ENCODE measurements at regions not wholly inside any gene's neighbourhood (a gene's known extent, or its start where the extent isn't known, plus 50 kb on each side); places are given as distances from the start of the nearest gene placed in this dataset.

DNA sequence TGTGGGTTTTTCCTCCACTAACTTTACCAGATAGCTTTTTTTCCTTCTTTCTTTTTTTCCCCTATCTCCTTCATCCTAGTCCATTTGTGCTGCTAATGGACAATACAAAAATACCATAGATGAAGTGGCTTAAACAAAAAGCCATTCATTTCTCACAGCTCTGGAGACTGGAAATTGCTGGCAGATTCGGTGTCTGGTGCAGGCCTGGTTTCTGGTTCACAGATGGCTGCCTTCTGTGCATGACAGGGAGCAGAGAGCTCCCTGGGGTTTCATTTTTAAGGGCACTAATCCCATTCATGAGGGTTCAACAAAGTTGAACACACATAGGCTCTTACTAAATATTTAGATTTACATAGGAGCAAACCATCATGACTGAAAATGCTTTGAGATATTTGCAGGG, 467.4 kb downstream of the TYW1 start:
- Histone ChIP-seq H3K27ac (no peak overlapping the region), H3K79me2 (no peaks in the 10 kb centered on the region), H3K4me2 (ENCODE audit: low read length) (no peak overlapping the region), H3K4me1 (no peaks in the 10 kb centered on the region), H2AFZ (no peak overlapping the region), H3K36me3 (ENCODE audit: control insufficient read depth, insufficient read depth, low read length) (no peaks in the 10 kb centered on the region), H3K9me3 (ENCODE audit: control insufficient read depth, low read length) (no peaks in the 10 kb centered on the region), H3K4me3 (ENCODE audit: low read depth, low read length) (no peak overlapping the region), H3K27me3 (ENCODE audit: control insufficient read depth, insufficient read depth, low read length) (no peaks in the 10 kb centered on the region), H3K9ac (no peak overlapping the region)
- TF ChIP-seq, protein P1, sequence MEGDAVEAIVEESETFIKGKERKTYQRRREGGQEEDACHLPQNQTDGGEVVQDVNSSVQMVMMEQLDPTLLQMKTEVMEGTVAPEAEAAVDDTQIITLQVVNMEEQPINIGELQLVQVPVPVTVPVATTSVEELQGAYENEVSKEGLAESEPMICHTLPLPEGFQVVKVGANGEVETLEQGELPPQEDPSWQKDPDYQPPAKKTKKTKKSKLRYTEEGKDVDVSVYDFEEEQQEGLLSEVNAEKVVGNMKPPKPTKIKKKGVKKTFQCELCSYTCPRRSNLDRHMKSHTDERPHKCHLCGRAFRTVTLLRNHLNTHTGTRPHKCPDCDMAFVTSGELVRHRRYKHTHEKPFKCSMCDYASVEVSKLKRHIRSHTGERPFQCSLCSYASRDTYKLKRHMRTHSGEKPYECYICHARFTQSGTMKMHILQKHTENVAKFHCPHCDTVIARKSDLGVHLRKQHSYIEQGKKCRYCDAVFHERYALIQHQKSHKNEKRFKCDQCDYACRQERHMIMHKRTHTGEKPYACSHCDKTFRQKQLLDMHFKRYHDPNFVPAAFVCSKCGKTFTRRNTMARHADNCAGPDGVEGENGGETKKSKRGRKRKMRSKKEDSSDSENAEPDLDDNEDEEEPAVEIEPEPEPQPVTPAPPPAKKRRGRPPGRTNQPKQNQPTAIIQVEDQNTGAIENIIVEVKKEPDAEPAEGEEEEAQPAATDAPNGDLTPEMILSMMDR (IDR thresholded peaks at IDR 0.05): no peak

DNA sequence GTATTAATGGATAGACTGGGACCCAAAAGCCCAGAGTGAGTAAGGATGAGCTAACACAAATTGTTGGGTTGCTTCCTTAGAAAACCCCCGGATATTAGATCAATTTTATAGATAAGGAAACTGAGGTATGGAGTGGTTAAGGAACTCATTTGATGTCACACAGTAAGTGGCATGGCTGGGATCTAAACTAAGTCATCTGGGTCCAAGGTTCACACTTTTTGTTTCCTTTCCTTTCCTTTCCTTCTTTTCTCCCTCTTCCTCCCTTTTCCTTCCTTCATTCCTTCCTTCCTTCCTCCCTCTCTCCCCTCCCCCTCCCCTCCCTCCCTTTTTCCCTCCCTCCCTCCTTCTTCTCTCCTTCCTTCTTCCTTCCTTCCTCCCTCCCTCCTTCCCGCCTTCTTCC, 469.5 kb downstream of the TYW1 start:
- TF ChIP-seq, protein P1 (IDR thresholded peaks at IDR 0.05): no peak
- no peaks in the 10 kb centered on the region for H3K27me3 ChIP-seq (ENCODE audit: control insufficient read depth, insufficient read depth, low read length)
- no peaks in the 10 kb centered on the region for H3K9me3 ChIP-seq (ENCODE audit: control insufficient read depth, low read length)
- no peak overlapping the region for H3K4me2 ChIP-seq (ENCODE audit: low read length)
- no peak overlapping the region for H3K4me3 ChIP-seq (ENCODE audit: low read depth, low read length)
- no peaks in the 10 kb centered on the region for H3K36me3 ChIP-seq (ENCODE audit: control insufficient read depth, insufficient read depth, low read length)
- H3K9ac ChIP-seq: no peak overlapping the region
- no peaks in the 10 kb centered on the region for H3K4me1 ChIP-seq
- H3K27ac ChIP-seq: no peak overlapping the region
- H3K79me2 ChIP-seq: no peaks in the 10 kb centered on the region
- no peak overlapping the region for H2AFZ ChIP-seq

DNA sequence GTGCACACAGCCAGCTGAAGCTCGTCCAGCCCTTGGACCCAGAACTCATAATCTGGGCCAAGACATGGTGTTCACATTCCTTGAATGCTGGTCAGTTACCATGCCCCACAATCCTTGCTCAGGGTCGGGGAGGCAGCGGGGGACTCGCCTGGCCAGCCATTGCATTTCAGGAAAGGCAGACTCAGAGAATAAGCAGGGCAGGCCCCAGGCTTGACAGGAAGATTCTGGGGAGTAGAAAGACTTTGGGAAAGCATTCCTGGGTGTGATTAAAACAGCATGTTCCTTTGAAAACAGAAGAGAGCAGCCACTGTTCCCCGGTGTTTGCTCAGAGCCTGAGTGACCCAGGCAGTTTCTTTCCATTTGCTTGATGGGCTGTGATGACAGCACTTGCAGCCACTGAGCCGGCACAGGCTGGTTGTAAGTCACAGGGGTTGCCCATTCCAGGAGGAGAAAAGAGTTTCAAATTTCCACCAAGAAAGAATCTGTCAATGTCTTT, 473.7 kb downstream of the TYW1 start:
- no peak overlapping the region for H3K4me3 ChIP-seq (ENCODE audit: low read depth, low read length)
- H3K27me3 ChIP-seq (ENCODE audit: control insufficient read depth, insufficient read depth, low read length): no peaks in the 10 kb centered on the region
- H3K27ac ChIP-seq: no peak overlapping the region
- no peak overlapping the region for H3K9ac ChIP-seq
- H3K4me1 ChIP-seq: no peaks in the 10 kb centered on the region
- no peaks in the 10 kb centered on the region for H3K79me2 ChIP-seq
- H3K4me2 ChIP-seq (ENCODE audit: low read length): no peak overlapping the region
- TF ChIP-seq, protein P1 (IDR thresholded peaks at IDR 0.05): no peak
- no peaks in the 10 kb centered on the region for H3K36me3 ChIP-seq (ENCODE audit: control insufficient read depth, insufficient read depth, low read length)
- H3K9me3 ChIP-seq (ENCODE audit: control insufficient read depth, low read length): no peaks in the 10 kb centered on the region
- no peak overlapping the region for H2AFZ ChIP-seq

DNA sequence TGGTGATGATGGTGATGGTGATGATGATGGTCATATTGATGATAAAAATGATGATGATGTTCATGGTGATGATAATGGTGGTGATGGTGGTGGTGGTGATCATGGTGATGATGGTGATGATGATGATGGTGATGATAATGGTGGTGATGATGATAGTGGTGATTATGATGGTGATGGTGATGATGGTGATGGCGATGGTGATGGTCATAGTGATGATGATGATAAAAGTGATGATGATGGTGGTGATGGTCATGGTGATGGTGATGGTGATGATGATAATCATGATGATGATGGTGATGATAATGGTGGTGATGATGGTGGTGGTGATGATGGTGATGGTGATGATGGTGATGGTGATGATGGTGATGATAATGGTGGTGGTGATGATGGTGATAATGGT, 478.7 kb downstream of the TYW1 start:
- Histone ChIP-seq H2AFZ (no peak overlapping the region), H3K4me2 (ENCODE audit: low read length) (no peak overlapping the region), H3K9ac (no peak overlapping the region), H3K9me3 (ENCODE audit: control insufficient read depth, low read length) (no peaks in the 10 kb centered on the region), H3K79me2 (no peaks in the 10 kb centered on the region), H3K36me3 (ENCODE audit: control insufficient read depth, insufficient read depth, low read length) (no peaks in the 10 kb centered on the region), H3K27ac (no peak overlapping the region), H3K27me3 (ENCODE audit: control insufficient read depth, insufficient read depth, low read length) (no peaks in the 10 kb centered on the region), H3K4me1 (no peaks in the 10 kb centered on the region), H3K4me3 (ENCODE audit: low read depth, low read length) (no peak overlapping the region)
- TF ChIP-seq, protein P1 (IDR thresholded peaks at IDR 0.05): no peak

DNA sequence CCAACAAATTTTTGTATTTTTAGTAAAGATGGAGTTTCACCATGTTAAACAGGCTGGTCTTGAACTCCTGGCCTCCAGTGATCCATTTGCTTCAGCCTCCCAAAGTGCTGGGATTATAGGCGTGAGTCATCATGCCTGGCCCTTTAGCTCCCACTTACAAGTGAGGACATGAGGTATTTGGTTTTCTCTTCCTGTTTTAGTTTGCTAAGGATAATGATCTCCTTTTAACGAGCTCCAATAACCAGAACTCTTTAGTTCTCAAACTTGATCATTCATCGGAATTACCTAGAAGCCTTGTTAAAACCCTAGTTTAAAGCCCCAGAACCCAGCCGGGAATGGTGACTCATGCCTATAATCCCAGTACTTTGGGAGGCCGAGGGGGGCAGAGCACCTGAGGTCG, 481.4 kb downstream of the TYW1 start:
- Histone ChIP-seq H3K79me2 (no peaks in the 10 kb centered on the region), H3K36me3 (ENCODE audit: control insufficient read depth, insufficient read depth, low read length) (no peaks in the 10 kb centered on the region), H3K27me3 (ENCODE audit: control insufficient read depth, insufficient read depth, low read length) (no peaks in the 10 kb centered on the region), H3K27ac (no peak overlapping the region), H3K4me2 (ENCODE audit: low read length) (no peak overlapping the region), H3K4me3 (ENCODE audit: low read depth, low read length) (no peak overlapping the region), H3K4me1 (no peaks in the 10 kb centered on the region), H3K9ac (no peak overlapping the region), H2AFZ (no peak overlapping the region), H3K9me3 (ENCODE audit: control insufficient read depth, low read length) (no peaks in the 10 kb centered on the region)
- TF ChIP-seq, protein P1 (IDR thresholded peaks at IDR 0.05): no peak
